A204.1 (cell line): ENCODE measurements at regions not wholly inside any gene's neighbourhood (a gene's known extent, or its start where the extent isn't known, plus 50 kb on each side); places are given as distances from the start of the nearest gene placed in this dataset.

Source experiments
- FAIRE-seq: peaks from 2 replicates; lab custom pipeline; 2012; peaks lifted over from hg19 to GRCh38; lab: Jason Lieb, UNC

GRCh38 chr15:39350785-39351184, 230.1 kb upstream of the THBS1 start:
- FAIRE-seq = no peak

DNA sequence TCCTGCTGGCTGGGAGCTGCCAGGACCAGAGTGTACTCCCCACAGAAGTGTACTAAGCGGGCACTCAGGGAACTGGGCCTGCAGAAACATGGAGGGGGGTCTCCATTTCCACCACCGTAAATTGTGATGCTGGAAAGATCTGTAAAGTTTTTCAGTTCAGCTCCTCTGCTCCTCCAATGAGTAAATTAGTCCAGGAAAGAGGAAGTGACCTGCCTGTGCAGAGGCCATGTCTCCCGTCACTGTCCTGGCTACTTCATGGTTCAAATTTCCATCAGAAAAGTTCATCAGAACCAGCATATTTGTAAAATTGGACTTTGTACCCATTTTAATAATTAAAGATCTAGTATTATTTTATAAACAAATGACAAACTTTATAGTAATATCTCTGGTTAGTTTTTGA, 226.7 kb upstream of the THBS1 start:
- FAIRE-seq = no peak

DNA sequence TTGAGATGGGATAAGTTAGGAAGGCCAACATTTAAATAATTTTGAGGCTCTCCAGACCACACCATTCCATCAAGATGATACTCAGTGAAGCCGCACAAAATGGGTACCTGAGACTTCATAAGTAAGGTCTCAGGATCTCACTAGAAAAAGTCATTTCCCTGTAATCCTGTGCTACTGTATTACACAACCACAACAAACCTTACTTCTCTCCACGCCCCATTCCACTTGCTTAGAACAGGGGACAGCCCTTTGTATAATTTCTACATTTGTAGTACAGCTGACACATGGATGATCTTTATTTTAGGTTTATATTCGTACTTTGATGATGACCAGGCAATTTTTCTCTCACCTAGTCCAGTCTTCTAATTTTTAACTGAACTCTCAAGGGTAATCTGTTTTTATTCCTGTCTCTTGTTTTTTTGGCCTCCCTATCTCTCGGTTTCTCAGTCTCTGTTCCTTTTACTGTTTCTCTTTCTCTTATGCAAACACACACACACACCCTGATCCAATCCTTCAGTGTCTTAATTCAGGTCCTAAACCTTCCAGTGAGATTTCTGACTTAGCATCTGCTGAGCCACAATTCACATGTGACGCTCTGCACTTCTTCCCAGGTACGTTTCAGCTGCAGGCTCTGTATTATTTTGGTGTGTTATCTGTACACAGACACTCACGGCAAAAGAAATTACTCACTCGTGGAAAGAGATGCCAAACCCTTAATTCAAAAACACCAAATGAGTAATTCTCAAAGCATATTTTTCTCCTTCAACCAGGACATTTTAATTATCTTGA, 223.2 kb upstream of the THBS1 start:
- FAIRE-seq = no peak

- no peak for FAIRE-seq
Measured at GRCh38 chr15:39358441-39359041, 222.3 kb upstream of the THBS1 start.

DNA sequence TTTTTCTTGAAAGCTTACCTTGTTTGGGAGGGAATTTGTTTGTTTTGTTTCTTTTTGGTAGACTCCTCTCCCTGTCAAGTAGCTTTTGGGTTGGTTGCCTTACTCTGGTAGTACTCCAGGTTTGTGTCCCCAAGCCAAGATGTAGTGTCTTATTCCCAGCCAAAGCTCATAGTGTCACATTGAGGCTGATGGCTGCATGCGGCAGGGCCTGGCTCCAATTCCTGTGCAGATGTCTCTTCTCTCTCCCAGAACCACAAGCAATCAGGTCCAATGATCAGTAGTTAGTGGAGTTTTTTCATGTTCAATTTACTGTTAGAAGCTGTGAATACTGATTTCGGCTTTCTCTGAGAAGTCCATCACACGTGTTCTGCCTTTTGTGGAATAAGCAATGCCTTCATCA, 221.1 kb upstream of the THBS1 start:
- no peak for FAIRE-seq

- no peak for FAIRE-seq
Measured at GRCh38 chr15:39360452-39360851, 220.4 kb upstream of the THBS1 start.

GRCh38 chr15:39361497-39361896, 219.4 kb upstream of the THBS1 start:
- no peak for FAIRE-seq

DNA sequence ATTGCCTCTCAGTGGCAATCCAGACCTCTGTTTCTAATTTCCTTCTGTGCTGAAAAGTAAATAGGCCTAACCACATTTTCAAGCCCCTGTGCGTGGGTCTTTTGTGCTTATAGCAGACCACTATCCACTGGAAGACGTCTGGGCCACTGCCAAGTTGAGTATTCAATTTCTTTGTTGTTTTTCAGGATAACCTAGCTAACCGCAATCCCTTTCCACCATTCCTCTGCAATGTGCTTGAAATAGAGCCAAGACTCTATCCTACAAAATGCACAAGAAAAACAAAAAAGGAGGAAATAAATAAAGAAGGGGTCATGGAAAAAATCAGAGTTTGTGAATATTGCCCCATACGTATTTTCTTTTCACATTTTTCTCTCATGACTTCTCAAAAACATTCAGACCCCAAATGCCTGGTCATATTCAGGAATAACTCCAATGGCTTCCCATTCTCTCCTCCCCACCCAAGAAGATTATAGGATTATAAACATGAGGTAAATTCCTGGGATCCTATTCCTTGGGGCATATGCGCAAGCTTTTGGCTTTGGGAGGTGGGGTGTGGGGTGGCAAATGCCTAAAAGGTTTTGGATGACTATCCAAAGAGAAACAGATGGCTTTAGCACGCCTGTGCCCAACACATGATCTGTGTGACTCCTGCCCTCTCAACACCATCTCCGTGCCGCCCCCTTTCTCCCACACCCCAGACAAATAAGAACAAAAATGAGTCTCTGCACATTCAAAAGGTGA, 217.9 kb upstream of the THBS1 start:
- no peak for FAIRE-seq

GRCh38 chr15:39363761-39364586, 216.9 kb upstream of the THBS1 start:
- no peak for FAIRE-seq

DNA sequence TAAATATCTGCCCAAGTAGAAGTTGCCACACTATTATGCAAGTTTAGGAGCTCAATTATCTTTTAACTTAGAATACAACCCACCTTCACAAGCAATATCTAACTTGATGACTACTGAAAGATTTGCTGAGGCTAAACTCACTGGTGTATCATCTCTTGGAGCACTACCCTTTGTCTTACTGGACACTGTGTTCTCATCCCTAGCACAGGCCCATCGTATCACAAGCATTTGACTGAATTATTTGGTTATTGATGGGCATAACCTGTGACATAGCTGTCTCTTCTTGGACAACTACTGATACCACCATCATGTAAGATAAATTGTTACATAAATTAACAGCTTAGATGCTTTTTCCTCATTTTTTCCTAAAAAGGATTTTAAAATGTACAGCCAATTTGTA, 216.2 kb upstream of the THBS1 start:
- no peak for FAIRE-seq

DNA sequence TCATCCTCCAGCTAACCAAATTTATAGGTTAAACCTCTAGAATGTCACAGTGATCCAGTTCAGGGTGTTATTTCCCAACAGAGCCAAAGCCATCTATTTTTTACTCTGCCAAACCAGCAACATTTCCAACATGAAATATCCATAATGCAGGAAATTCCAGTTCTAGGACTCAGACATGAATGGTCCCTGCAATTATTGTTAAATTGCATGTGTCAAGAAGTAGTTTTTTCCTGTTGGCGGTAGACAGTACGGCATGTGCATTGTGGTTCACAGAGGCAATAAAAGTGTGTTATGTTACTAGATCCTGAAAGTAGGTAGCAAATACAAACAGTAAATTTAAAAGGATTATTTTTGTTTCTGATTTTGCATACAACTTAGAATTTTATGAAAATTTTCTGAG, 215.7 kb upstream of the THBS1 start:
- no peak for FAIRE-seq

GRCh38 chr15:39365873-39366272, 215.0 kb upstream of the THBS1 start:
- FAIRE-seq = no peak

- FAIRE-seq = no peak
Measured at GRCh38 chr15:39367596-39367995, 213.3 kb upstream of the THBS1 start.

DNA sequence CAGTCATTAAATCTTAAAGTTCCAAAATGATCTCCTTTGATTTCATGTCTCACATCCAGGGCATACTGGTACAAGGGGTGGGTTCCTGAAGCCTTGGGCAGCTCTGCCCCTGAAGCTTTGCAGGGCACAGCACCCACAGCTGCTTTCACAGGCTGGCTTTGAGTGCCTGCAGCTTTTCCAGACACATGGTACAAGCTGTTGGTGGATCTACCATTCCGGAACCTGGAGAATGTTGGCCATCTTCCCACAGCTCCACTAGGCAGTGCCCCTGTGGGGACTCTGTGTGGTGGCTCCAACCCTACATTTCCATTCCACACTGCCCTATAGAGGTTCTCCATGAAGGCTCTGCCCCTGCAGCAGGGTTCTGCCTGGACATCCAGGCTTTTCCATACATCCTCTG, 211.1 kb upstream of the THBS1 start:
- FAIRE-seq = no peak

GRCh38 chr15:39376371-39376909, 204.4 kb upstream of the THBS1 start:
- FAIRE-seq = no peak

GRCh38 chr15:39381517-39381916, 199.4 kb upstream of the THBS1 start:
- FAIRE-seq = no peak

DNA sequence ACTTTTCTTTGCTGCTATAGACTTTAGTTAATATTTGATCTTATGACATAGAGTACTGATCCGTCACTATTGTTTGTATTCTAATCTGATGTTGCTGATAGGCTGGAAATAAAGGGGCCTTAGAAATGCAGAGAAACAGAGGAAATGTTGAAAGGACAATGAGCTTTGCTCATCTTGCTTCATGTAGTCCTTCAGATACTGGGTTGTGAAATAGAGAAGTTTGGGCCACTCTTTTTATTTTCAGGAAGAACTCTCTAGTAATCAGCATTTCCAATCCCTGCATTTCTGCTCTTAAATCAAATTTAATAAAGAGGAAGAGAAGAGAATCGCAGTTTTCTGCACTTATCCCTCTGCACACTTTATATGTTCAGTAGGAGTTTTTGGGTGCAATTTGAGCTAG, 192.8 kb upstream of the THBS1 start:
- FAIRE-seq = no peak

DNA sequence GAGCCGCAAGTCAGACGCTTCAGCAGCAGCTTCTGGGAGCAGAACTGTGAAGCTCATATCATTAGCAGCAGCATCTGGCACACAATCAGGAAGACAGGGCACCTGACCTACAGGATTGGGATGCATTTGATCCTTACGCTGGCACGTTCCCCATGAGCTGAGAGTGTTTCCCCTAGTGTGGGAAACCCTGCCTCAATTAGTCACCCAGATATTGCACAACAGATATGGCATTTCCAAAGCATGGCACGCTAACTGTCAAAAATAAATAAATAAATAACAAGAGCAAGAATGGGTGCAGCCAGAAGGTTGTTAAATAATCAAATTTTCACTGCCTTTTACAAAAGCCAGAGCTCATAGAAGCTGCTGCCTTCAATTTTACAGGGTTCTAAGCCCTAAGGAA, 189.6 kb upstream of the THBS1 start:
- FAIRE-seq = no peak

- no peak for FAIRE-seq
Measured at GRCh38 chr15:39392469-39393047, 188.3 kb upstream of the THBS1 start.

DNA sequence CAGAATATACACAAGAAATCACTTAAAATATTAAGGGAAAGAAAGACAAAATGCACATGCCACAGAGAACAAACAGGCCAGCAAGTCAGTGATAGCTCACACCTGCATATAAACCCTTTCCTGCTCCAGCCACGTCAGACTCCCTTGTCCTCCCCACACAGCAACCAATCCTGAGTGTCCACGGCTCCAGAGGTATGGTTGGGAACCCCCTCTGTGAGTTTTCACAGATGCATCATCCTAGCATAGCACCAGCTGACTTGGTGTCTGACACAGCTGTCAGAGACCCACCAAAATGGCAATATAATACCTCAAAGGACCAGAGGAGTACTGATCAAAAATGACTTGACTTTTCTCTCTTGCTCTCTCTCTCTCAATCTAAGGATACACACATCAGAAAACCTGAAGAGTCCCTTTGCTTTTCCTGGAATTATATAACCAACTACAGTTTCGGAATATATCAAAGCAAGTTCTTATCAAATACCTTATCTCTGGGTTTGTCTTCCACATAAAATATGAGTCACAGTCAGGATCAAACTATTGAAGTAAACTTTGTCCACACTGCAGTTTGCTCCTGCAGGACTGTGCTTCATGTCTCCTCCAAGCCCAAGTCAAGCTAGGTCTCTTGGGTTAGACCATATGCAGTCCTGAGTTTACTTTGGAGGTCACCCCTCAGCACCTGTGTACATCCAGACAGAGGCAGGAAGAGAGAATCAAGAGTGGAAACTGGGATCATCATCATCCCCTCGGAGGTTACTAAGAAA, 187.1 kb upstream of the THBS1 start:
- no peak for FAIRE-seq

DNA sequence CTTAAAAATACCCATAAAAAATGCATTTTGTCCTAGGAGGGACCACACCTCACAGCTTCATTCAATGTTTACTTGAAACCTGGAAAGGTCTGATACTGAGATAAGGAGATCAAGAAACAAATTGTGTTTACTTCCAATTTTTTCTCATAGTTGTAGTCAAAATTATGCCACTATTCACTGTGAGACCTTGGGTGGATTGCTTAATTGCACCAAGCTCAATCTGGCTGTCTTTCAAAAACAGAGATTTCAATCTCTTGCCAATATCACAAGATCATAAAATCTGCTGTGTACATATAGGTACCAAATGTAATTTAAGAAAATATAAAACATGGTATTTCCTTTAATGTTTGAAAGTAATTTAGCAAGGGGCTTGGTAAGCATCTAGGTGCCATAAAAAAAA, 186.4 kb upstream of the THBS1 start:
- no peak for FAIRE-seq
